ENCODE measurements at regions not wholly inside any gene's neighbourhood (a gene's known extent, or its start where the extent isn't known, plus 50 kb on each side); places are given as distances from the start of the nearest gene placed in this dataset.
A peak's percentile ranks its signal among the peaks of the same experiment; 100 is the strongest.

DNA sequence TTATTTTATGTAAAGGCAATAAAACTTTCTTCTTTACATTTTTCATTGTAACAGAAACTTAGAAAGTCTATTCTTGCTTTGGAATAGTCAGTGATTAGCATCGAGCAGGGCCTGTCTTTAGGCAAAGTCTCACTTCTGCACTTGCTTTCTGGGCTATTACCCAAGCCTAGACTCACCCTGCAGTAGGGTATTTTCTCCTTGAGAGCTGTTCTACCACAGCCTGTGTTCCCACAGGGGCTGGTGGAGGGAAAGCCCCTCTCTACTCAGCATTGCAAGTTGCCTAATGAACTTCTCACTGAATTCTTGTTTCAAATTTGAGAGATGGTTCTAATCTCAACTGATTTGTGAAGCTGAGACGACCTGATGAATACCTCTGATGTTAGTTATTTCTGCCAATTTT is 111.7 kb upstream of the KLHL14 start:
- Histone ChIP-seq H3K4me2 (no peak overlapping the region), H3K4me3 (no peak overlapping the region), H3K27ac (no peak overlapping the region), H3K9me3 (replicated peaks in 1 of 11) (peaks cover 0 to 3% (median 0%) of the 10 kb centered on the region in 11 experiments; a peak in 2 of 22 replicates), H3K27me3 (no peaks in the 10 kb centered on the region), H3K4me1 (peaks cover 0 to 5% (median 2%) of the 10 kb centered on the region in 10 experiments; a peak in 5 of 20 replicates), H4K20me1 (no peaks in the 10 kb centered on the region), H3K36me3 (no peaks in the 10 kb centered on the region), H3K9ac (no peak overlapping the region)
- no peak for TF ChIP-seq Cebpa-rat (IDR thresholded peaks at IDR 0.05)

DNA sequence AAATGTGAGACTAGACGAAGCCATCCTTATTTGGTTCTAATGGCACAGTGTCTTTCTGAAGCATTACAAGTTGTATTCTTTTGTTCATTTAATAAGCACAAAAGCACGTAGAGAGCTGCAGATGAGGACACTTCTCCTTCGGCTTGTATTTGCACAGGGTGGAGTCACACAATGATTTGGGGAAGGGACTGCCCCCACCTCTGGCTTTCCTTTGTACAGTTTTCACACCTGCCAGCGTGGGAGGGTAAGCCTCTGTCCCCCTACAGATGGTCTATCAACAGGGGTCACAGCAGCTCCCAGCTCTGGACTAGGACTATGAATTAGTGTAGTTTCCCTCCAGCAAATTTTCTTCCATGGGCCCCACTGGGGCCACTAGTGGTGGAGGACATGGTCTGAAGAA is 108.2 kb upstream of the KLHL14 start:
- no peak overlapping the region for H3K9ac ChIP-seq
- H3K4me1 ChIP-seq = peaks cover 0 to 10% (median 3%) of the 10 kb centered on the region in 10 experiments; a peak in 5 of 20 replicates
- no peak overlapping the region for H3K4me2 ChIP-seq
- H3K27ac ChIP-seq = no peak overlapping the region
- no peak overlapping the region for H3K4me3 ChIP-seq
- H3K36me3 ChIP-seq = no peaks in the 10 kb centered on the region
- no peak for TF ChIP-seq Cebpa-rat (IDR thresholded peaks at IDR 0.05)
- H3K9me3 ChIP-seq (replicated peaks in 1 of 11) = peaks cover 0 to 3% (median 0%) of the 10 kb centered on the region in 11 experiments; a peak in 2 of 22 replicates
- no peaks in the 10 kb centered on the region for H3K27me3 ChIP-seq
- H4K20me1 ChIP-seq = no peaks in the 10 kb centered on the region

DNA sequence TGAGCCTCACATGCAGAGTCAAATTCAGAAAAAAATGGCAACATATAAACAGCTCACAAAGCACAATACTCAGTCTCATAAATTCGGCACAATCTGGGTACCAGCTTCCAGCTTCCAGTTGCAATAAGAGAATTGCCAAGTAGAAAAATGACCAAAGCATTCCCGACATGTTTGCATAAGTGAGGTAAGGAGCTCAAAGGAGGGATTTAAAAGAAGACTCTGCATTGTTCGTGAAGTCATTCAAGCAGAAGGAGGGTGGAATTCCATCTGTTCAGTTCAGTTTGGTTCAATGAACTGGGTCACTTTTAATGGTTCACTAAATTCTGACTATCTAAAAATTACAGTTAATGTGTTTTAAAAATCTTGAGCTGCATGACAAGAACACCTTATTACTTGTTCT is 106.7 kb upstream of the KLHL14 start:
- no peaks in the 10 kb centered on the region for H4K20me1 ChIP-seq
- H3K4me2 ChIP-seq = peak overlapping the region in 4 of 11 experiments; percentile 3 to 46 (median 25); a peak in 7 of 22 replicates
- no peak overlapping the region for H3K9ac ChIP-seq
- peaks cover 0 to 10% (median 3%) of the 10 kb centered on the region in 10 experiments; a peak in 5 of 20 replicates for H3K4me1 ChIP-seq
- no peaks in the 10 kb centered on the region for H3K27me3 ChIP-seq
- no peak for TF ChIP-seq Cebpa-rat (IDR thresholded peaks at IDR 0.05)
- H3K36me3 ChIP-seq = no peaks in the 10 kb centered on the region
- no peak overlapping the region for H3K4me3 ChIP-seq
- H3K27ac ChIP-seq = no peak overlapping the region
- H3K9me3 ChIP-seq (replicated peaks in 1 of 11) = peaks cover 0 to 12% (median 0%) of the 10 kb centered on the region in 11 experiments; a peak in 4 of 22 replicates

DNA sequence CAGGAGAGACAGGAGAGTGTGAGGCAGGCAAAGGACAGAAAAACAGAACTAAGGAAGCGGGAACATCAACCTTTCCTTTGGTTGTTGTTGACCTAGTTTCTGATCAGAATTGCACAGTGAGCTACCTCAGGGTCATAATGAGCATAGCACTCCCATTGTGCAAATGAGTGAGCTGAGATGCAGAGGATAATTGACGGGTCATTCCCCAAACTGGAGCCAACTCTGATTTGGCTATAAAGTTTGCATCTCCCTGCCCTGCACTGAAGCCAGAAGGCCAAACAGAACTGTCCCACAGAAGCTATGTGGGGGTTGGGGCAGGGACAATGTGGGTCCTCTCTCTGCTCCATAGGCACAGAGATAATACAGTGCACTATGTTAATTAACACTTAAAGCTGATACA is 105.6 kb upstream of the KLHL14 start:
- Histone ChIP-seq H3K27me3 (no peaks in the 10 kb centered on the region), H3K4me1 (peaks cover 0 to 10% (median 3%) of the 10 kb centered on the region in 10 experiments; a peak in 5 of 20 replicates), H3K4me2 (no peak overlapping the region), H3K9ac (no peak overlapping the region), H4K20me1 (no peaks in the 10 kb centered on the region), H3K36me3 (no peaks in the 10 kb centered on the region), H3K9me3 (replicated peaks in 1 of 11) (peaks cover 0 to 12% (median 0%) of the 10 kb centered on the region in 11 experiments; a peak in 4 of 22 replicates), H3K27ac (no peak overlapping the region), H3K4me3 (no peak overlapping the region)
- TF ChIP-seq Cebpa-rat (IDR thresholded peaks at IDR 0.05) = no peak

DNA sequence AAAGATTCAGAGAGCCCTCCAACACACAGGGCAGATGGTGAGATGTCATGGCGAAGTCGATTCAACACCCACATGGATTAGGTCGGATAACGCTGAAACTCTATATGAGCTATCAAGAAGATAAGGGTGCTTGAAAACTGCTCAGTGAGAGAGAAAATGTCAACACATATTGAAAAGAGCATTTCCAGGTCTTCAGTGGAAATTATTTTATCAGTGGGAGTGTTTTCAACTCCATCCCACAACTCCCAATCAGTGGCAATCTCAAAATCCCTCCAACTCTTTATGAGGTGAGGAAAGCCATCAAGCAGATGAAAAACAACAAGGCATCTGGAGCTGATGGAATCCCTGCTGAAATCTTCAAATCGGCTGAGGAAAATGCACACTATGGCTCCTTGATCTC is 104.5 kb upstream of the KLHL14 start:
- no peak for TF ChIP-seq Cebpa-rat (IDR thresholded peaks at IDR 0.05)
- H3K4me2 ChIP-seq = no peak overlapping the region
- H3K27me3 ChIP-seq = no peaks in the 10 kb centered on the region

DNA sequence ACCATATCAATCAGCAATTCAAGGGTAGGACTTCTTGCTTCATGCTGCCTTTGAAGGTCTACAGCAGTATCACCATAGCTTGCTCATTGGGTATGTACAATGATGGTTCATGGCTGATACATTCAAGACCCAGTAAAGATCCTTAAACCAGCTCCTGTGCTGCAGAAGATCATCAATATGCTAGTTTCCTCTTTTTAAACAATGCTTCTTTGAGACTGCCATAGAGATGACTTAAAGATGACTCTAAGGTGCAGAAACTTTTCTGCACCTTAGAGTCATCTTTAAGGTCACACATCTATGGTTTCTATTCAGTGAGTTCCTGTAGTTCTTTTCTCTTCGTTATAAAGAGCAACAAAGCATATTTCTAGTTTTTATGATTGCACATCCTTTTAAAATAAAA is 102.8 kb upstream of the KLHL14 start:
- Histone ChIP-seq H3K27me3 (no peaks in the 10 kb centered on the region), H3K4me3 (no peak overlapping the region), H3K9me3 (replicated peaks in 1 of 11) (peaks cover 0 to 12% (median 0%) of the 10 kb centered on the region in 11 experiments; a peak in 3 of 22 replicates), H3K9ac (no peak overlapping the region), H4K20me1 (no peaks in the 10 kb centered on the region), H3K4me2 (no peak overlapping the region), H3K4me1 (peaks cover 0 to 10% (median 3%) of the 10 kb centered on the region in 10 experiments; a peak in 5 of 20 replicates), H3K36me3 (no peaks in the 10 kb centered on the region), H3K27ac (no peak overlapping the region)
- TF ChIP-seq Cebpa-rat (IDR thresholded peaks at IDR 0.05) = no peak

More for the DNA sequence above, 104.5 kb upstream of the KLHL14 start:
- H4K20me1 ChIP-seq = no peaks in the 10 kb centered on the region
- no peak overlapping the region for H3K9ac ChIP-seq
- peaks cover 0 to 10% (median 3%) of the 10 kb centered on the region in 10 experiments; a peak in 5 of 20 replicates for H3K4me1 ChIP-seq
- H3K9me3 ChIP-seq (replicated peaks in 1 of 11) = peaks cover 0 to 12% (median 0%) of the 10 kb centered on the region in 11 experiments; a peak in 4 of 22 replicates
- H3K4me3 ChIP-seq = no peak overlapping the region
- H3K27ac ChIP-seq = no peak overlapping the region
- H3K36me3 ChIP-seq = no peaks in the 10 kb centered on the region

DNA sequence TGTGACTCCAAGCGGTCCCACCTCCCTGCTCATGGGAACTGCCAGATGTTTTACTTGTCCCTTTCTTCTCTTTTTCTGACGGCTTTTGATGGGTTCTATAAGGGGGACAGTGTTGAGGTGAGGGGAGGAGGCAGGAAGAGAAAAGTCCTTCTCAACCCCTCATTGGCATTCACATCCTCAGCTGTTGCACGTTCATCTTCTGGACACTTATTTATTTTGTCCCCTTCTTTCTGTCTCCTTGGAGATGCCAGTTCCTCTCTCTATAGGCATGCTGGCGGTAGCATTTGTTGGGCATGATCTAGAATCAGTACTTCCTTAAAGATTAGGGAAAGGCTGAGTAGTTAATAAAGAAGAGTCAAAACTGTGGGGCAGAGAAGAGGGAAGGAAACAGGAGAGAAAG is 99.0 kb upstream of the KLHL14 start:
- TF ChIP-seq Cebpa-rat (IDR thresholded peaks at IDR 0.05) = no peak
- H3K4me3 ChIP-seq = no peak overlapping the region
- H3K36me3 ChIP-seq = no peaks in the 10 kb centered on the region

DNA sequence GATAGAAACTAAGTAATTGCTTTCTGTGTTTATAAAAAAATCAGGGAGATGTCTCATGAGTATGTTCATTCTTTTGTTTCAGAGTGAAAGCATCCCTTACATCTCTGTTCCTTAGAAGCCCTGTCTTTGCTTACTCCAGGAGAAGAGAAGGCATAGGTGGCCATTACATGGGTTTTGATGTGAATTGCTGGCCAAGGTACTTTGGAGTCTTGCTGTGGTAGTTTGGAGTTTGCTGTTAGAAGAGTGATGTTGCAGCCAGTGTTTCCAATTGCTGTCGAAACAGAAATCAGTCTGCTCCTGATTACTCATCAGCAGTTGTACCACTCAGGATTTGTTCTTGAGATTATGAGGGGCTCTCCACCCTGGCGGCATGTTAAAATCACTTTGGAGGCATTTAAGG is 97.8 kb upstream of the KLHL14 start:
- Histone ChIP-seq H3K4me1 (peaks cover 0 to 12% (median 6%) of the 10 kb centered on the region in 10 experiments; a peak in 7 of 20 replicates), H3K27ac (no peak overlapping the region), H3K36me3 (no peaks in the 10 kb centered on the region), H3K9me3 (replicated peaks in 1 of 11) (peaks cover 0 to 10% (median 0%) of the 10 kb centered on the region in 11 experiments; a peak in 2 of 22 replicates), H4K20me1 (no peaks in the 10 kb centered on the region), H3K27me3 (no peaks in the 10 kb centered on the region), H3K9ac (no peak overlapping the region), H3K4me3 (no peak overlapping the region), H3K4me2 (no peak overlapping the region)
- no peak for TF ChIP-seq Cebpa-rat (IDR thresholded peaks at IDR 0.05)

More for the DNA sequence above, 99.0 kb upstream of the KLHL14 start:
- H3K4me2 ChIP-seq = no peak overlapping the region
- H3K4me1 ChIP-seq = peaks cover 0 to 12% (median 6%) of the 10 kb centered on the region in 10 experiments; a peak in 7 of 20 replicates
- no peaks in the 10 kb centered on the region for H3K27me3 ChIP-seq
- no peaks in the 10 kb centered on the region for H4K20me1 ChIP-seq
- H3K9me3 ChIP-seq (replicated peaks in 1 of 11) = peaks cover 0 to 12% (median 0%) of the 10 kb centered on the region in 11 experiments; a peak in 2 of 22 replicates
- no peak overlapping the region for H3K9ac ChIP-seq
- H3K27ac ChIP-seq = no peak overlapping the region

DNA sequence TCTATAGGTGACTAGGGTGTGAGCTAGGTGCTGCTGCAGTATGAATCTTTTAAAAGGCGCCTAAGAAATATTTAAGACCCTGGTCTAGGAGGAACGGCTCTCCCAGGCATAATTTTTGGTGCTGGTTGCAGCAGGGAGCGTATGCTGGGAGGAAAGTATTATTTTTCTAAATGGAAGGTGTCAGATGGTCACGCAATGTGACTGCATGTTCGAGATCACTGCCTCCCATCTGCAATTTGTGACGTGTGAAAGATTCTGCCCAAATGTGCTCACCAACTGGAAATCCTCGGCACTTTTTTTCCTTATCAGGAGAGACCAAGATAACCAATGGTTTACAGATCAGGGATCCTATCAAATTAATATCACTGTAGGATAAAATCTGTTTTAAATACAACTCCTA is 95.6 kb upstream of the KLHL14 start:
- Histone ChIP-seq H3K4me2 (peak overlapping the region in 7 of 11 experiments; percentile 3 to 49 (median 30); a peak in 10 of 22 replicates), H3K36me3 (no peaks in the 10 kb centered on the region), H3K9ac (no peak overlapping the region; a peak in 1 of 22 replicates), H4K20me1 (no peaks in the 10 kb centered on the region), H3K9me3 (replicated peaks in 1 of 11) (no peaks in the 10 kb centered on the region), H3K27me3 (no peaks in the 10 kb centered on the region), H3K4me3 (no peak overlapping the region), H3K4me1 (peaks cover 0 to 12% (median 6%) of the 10 kb centered on the region in 10 experiments; a peak in 7 of 20 replicates), H3K27ac (no peak overlapping the region)
- TF ChIP-seq Cebpa-rat (IDR thresholded peaks at IDR 0.05) = no peak

DNA sequence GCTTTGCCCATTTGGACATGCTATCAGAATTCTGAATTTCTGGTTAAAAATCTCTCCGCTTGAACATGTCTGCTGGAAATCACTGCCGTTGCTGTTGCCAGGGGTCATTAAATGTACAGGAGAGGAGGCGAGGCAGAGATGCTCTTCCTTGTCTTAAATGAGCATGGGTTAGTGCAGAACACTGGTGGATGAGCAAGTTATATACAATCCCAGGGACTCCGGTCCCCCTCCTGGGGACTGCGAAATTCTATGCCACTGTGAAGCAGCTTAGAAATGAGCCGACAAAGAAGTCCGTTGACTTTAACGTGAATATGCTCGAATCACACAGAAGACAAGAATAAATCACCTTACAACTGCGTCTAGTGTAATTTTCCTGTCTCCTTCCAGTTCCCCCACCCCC is 95.1 kb upstream of the KLHL14 start:
- H3K27me3 ChIP-seq = no peaks in the 10 kb centered on the region
- no peak overlapping the region for H3K27ac ChIP-seq
- H3K4me2 ChIP-seq = peak overlapping the region in 4 of 11 experiments; percentile 3 to 49 (median 36); a peak in 5 of 22 replicates
- no peak overlapping the region for H3K4me3 ChIP-seq
- no peaks in the 10 kb centered on the region for H4K20me1 ChIP-seq
- H3K9ac ChIP-seq = no peak overlapping the region; a peak in 1 of 22 replicates
- peaks cover 0 to 12% (median 6%) of the 10 kb centered on the region in 10 experiments; a peak in 7 of 20 replicates for H3K4me1 ChIP-seq
- H3K36me3 ChIP-seq = no peaks in the 10 kb centered on the region
- H3K9me3 ChIP-seq (replicated peaks in 1 of 11) = no peaks in the 10 kb centered on the region
- TF ChIP-seq Cebpa-rat (IDR thresholded peaks at IDR 0.05) = no peak

All from BLaER1 treated with 17β-estradiol and CSF1 and Interleukin-3, amounts not matched to agents 10 nM and 100 nM (cell line).